GM12878 (cell line): ENCODE measurements at regions not wholly inside any gene's neighbourhood (a gene's known extent, or its start where the extent isn't known, plus 50 kb on each side); places are given as distances from the start of the nearest gene placed in this dataset.

Experiments used
- ATAC-seq: fragments of 200-7000 bp; cut with Tn5 transposase; 3 replicates; pipeline ENCODE4 v1.9.1; 2020; ENCODE audit warnings: mild to moderate bottlenecking, moderate library complexity
- BruUV-seq: library from RNA; stranded (reverse); fragments of 400-500 nt; replicated peaks from 2 replicates; lab custom pipeline; 2021; lab: Mats Ljungman, UMichigan
- CTCF ChIA-PET: fragments of 300-600 bp; sonication (Branson Sonifier 250); formaldehyde crosslinking; extraction: SDS; loops from one replicate; lab custom pipeline; 2021; ENCODE audit warnings: inconsistent platforms; lab: Yijun Ruan, JAX
- POLR2A ChIA-PET: fragments of 350-600 bp; formaldehyde crosslinking; extraction: SDS; loops from one replicate; lab custom pipeline; 2021; ENCODE audit warnings: inconsistent platforms; lab: Charles Lee
- RAD21 ChIA-PET: fragments of 300-600 bp; sonication (Branson Sonifier 250); formaldehyde crosslinking; loops from one replicate; lab custom pipeline; 2023; ENCODE audit warnings: antibody characterized with exemption; ENCODE audit not compliant: unreplicated experiment; lab: Charles Lee
- SMC1A ChIA-PET: fragments of 300-600 bp; sonication (Branson Sonifier 250); formaldehyde crosslinking; loops from one replicate; lab custom pipeline; 2023; ENCODE audit not compliant: unreplicated experiment, uncharacterized antibody; lab: Charles Lee
- DNase-seq: peaks from one replicate; pipeline ENCODE4 v3.0.0-alpha.2; 2011; ENCODE audit warnings: low read depth, low spot score
- FAIRE-seq: peaks from 3 replicates; lab custom pipeline; 2011; peaks lifted over from hg19 to GRCh38; lab: Jason Lieb, UNC
- H2AFZ ChIP-seq: 2 replicates; pipeline ENCODE4 v1.6.0; 2011; ENCODE audit warnings: low read depth, low read length, control low read depth; ENCODE audit not compliant: control insufficient read depth
- H3K27ac ChIP-seq: 2 replicates; pipeline ENCODE4 v1.5.1; 2011; ENCODE audit warnings: control low read depth; ENCODE audit not compliant: control insufficient read depth, insufficient read depth
- H3K27me3 ChIP-seq, 2 experiments: replicated peaks in 1 of 2; 2 replicates each; pipeline versions ENCODE4 v1.6.0 to v1.6.1; 2011; ENCODE audit warnings: low read length in 1 of 2; ENCODE audit not compliant: control insufficient read depth in 2 of 2, insufficient read depth in 2 of 2
- H3K36me3 ChIP-seq, 2 experiments: 2 replicates each; pipeline ENCODE4 v1.5.1; 2011; ENCODE audit warnings: low read length in 1 of 2; ENCODE audit not compliant: control insufficient read depth in 2 of 2, insufficient read depth in 2 of 2
- H3K4me1 ChIP-seq: 2 replicates; pipeline ENCODE4 v1.6.1; 2011; ENCODE audit warnings: mild to moderate bottlenecking, low read length, moderate library complexity, mixed read lengths; ENCODE audit not compliant: control insufficient read depth, insufficient read depth
- H3K4me2 ChIP-seq: 2 replicates; pipeline ENCODE4 v1.6.0; 2011; ENCODE audit warnings: control low read depth; ENCODE audit not compliant: control insufficient read depth, insufficient read depth
- H3K4me3 ChIP-seq: fragments of 200-600 bp; sonication (generic); 2 replicates; pipeline ENCODE4 v1.5.1; 2016
- H3K79me2 ChIP-seq: 2 replicates; pipeline ENCODE4 v1.6.0; 2011; ENCODE audit warnings: low read length; ENCODE audit not compliant: control insufficient read depth, insufficient read depth
- H3K9ac ChIP-seq: 2 replicates; pipeline ENCODE4 v1.8.0; 2011; ENCODE audit warnings: low read length, control low read depth, mixed read lengths; ENCODE audit not compliant: control insufficient read depth, insufficient read depth
- H3K9me3 ChIP-seq: replicated peaks from 3 replicates; pipeline ENCODE4 v1.5.1; 2011; ENCODE audit warnings: mild to moderate bottlenecking, low read length; ENCODE audit not compliant: control insufficient read depth, insufficient read depth
- H4K20me1 ChIP-seq: 2 replicates; pipeline ENCODE4 v1.6.0; 2011; ENCODE audit not compliant: control insufficient read depth, insufficient read depth
- BCL11A ChIP-seq: IDR thresholded peaks from 2 replicates; pipeline ENCODE4 v1.6.1; 2011; ENCODE audit warnings: low read depth, low read length
- BMI1 ChIP-seq: fragments of 450-650 bp; IDR thresholded peaks from 2 replicates; pipeline ENCODE4 v1.6.1; 2016; ENCODE audit warnings: mild to moderate bottlenecking, moderate library complexity, borderline replicate concordance
- MYB ChIP-seq: fragments of 150-350 bp; IDR thresholded peaks from 2 replicates; pipeline ENCODE4 v1.6.1; 2014; ENCODE audit warnings: mild to moderate bottlenecking, low read depth, low read length, borderline replicate concordance
- MYC ChIP-seq: IDR thresholded peaks from 2 replicates; pipeline ENCODE4 v1.6.1; 2011; ENCODE audit warnings: mild to moderate bottlenecking, low read length, moderate library complexity, inconsistent platforms; ENCODE audit not compliant: insufficient read depth, insufficient replicate concordance, insufficient read length, severe bottlenecking
- NFXL1 ChIP-seq: fragments of 450-650 bp; IDR thresholded peaks from 2 replicates; pipeline ENCODE4 v1.6.1; 2017; ENCODE audit warnings: antibody characterized with exemption, mild to moderate bottlenecking, borderline replicate concordance
- NKRF ChIP-seq: fragments of 450-650 bp; conservative IDR thresholded peaks from 2 replicates; pipeline ENCODE4 v1.6.1; 2017; ENCODE audit warnings: mild to moderate bottlenecking, moderate library complexity
- PKNOX1 ChIP-seq: fragments of 450-650 bp; IDR thresholded peaks from 2 replicates; pipeline ENCODE4 v1.6.1; 2016; ENCODE audit warnings: mild to moderate bottlenecking
- RB1 ChIP-seq: fragments of 450-650 bp; formaldehyde crosslinking; IDR thresholded peaks from 2 replicates; pipeline ENCODE4 v1.6.1; 2017; ENCODE audit warnings: mild to moderate bottlenecking, borderline replicate concordance
- SPI1 ChIP-seq: IDR thresholded peaks from 2 replicates; pipeline ENCODE4 v1.6.1; 2011; ENCODE audit warnings: low read depth, mild to moderate bottlenecking, low read length, moderate library complexity, borderline replicate concordance; ENCODE audit not compliant: insufficient read depth
- TBL1XR1 ChIP-seq: IDR thresholded peaks from 2 replicates; pipeline ENCODE4 v1.6.1; 2012; ENCODE audit warnings: low read depth, low read length, improper control_type of control experiment
- ZNF384 ChIP-seq: IDR thresholded peaks from 2 replicates; pipeline ENCODE4 v1.6.1; 2012; ENCODE audit warnings: low read depth, mild to moderate bottlenecking, low read length, improper control_type of control experiment, borderline replicate concordance
- WGBS: methylation state at CpG from one replicate; pipeline ENCODE4 v1.1.6; 2016; ENCODE audit warnings: low lambda C conversion rate; ENCODE audit not compliant: insufficient replicate concordance, insufficient coverage; ENCODE audit errors: missing lambda C conversion rate; 5-methylcytosine and 5-hydroxymethylcytosine counted together
- in situ Hi-C: fragments of 300-500 bp; cut with MboI; formaldehyde crosslinking; loops from 9 replicates; pipeline ENCODE4 v1.14.3; 2018; ENCODE audit warnings: mixed read lengths
- intact Hi-C: fragments of 100-400 bp; cut with micrococcal nuclease; formaldehyde crosslinking; loops from one replicate; pipeline ENCODE4 v1.14.2; 2022; ENCODE audit not compliant: unreplicated experiment
- TF ChIP-seq, protein P1 (sequence below): fragments of 450-650 bp; IDR thresholded peaks from 2 replicates; pipeline ENCODE4 v1.6.1; 2017; ENCODE audit warnings: mild to moderate bottlenecking
- TF ChIP-seq, protein P2 (sequence below): IDR thresholded peaks from 2 replicates; pipeline ENCODE4 v1.6.1; 2011; ENCODE audit warnings: mild to moderate bottlenecking, low read depth, low read length, moderate library complexity; ENCODE audit not compliant: insufficient replicate concordance
- TF ChIP-seq, protein P3 (sequence below): fragments of 450-650 bp; IDR thresholded peaks from 2 replicates; pipeline ENCODE4 v1.6.1; 2017; ENCODE audit warnings: low read depth, mild to moderate bottlenecking, moderate library complexity

DNA sequence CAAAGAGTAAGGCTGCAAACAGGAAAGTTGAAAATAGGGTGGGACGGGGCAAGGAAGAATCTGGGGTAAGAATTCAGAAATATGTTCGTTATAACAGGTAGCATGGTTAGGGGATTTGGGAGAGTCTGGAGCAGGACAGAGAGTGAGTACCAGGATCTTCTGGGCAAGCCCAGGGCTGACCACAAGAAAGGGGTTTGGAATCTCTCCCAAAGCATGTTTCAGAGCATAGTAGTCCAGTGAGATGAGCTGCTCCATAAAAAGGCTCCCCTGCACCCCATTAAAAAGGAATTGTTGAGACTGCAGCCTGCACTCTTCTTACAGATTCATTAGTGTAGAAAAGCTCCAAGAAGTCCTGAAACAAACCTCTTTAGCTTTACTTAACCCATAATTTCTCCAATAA is 291.1 kb downstream of the MTX2 start (continued):
- TF ChIP-seq, protein P1, sequence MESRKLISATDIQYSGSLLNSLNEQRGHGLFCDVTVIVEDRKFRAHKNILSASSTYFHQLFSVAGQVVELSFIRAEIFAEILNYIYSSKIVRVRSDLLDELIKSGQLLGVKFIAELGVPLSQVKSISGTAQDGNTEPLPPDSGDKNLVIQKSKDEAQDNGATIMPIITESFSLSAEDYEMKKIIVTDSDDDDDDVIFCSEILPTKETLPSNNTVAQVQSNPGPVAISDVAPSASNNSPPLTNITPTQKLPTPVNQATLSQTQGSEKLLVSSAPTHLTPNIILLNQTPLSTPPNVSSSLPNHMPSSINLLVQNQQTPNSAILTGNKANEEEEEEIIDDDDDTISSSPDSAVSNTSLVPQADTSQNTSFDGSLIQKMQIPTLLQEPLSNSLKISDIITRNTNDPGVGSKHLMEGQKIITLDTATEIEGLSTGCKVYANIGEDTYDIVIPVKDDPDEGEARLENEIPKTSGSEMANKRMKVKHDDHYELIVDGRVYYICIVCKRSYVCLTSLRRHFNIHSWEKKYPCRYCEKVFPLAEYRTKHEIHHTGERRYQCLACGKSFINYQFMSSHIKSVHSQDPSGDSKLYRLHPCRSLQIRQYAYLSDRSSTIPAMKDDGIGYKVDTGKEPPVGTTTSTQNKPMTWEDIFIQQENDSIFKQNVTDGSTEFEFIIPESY, result no peak

DNA sequence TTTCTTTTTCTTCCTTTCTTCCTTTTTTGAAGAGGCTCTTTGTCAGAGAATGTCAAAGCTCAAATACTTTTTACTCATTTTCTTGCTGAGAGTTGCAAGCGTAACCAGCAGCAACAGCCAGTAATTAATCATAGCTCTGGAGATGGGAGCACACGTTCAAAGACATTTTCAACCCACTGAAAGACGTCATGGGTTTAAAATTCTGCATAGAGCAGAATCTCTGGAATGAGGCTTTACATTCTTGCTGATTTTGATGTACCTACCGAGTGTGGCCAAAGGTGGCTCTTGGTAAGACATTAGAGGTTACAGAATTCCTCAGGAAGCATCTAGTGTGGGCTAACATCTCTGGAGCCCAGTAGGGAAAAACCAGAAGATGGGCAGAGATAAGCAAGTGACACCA is 292.5 kb downstream of the MTX2 start:
- POLR2A ChIA-PET, result no interaction called here
- Histone ChIP-seq H3K4me1 (no peaks in the 10 kb centered on the region), H3K27ac (no peak overlapping the region), H4K20me1 (no peaks in the 10 kb centered on the region), H2AFZ (no peak overlapping the region), H3K9ac (no peak overlapping the region), H3K4me2 (no peak overlapping the region), H3K9me3 (no peaks in the 10 kb centered on the region), H3K4me3 (no peak overlapping the region), H3K79me2 (no peaks in the 10 kb centered on the region), H3K27me3 (peaks cover 0 to 3% of the 10 kb centered on the region in 2 experiments; a peak in 1 of 4 replicates), H3K36me3 (no peaks in the 10 kb centered on the region)
- no TSS peak for BruUV-seq
- RAD21 ChIA-PET, result interaction anchor here (1.2 kb wide), 1 partner anchor 586 kb away, joined by 3 read pairs; no protein-coding TSS in a partner anchor
- CTCF ChIA-PET, result interaction anchor here (1.1 to 3.1 kb wide), 4 partner anchors 31 to 421 kb away, joined by 3 to 17 read pairs (median 8); no protein-coding TSS in a partner anchor
- DNase-seq (no peak), FAIRE-seq (no peak), ATAC-seq (no peak)
- 9% methylated on average over 4 of the region's 4 CpGs for WGBS
- SMC1A ChIA-PET, result interaction anchor here (0.9 to 2.0 kb wide), 6 partner anchors 9 to 584 kb away, joined by 3 to 5 read pairs (median 4); no protein-coding TSS in a partner anchor
- in situ Hi-C loops, result no loop called here
- intact Hi-C loops, result no loop called here
- TF ChIP-seq MYB (no peak), SPI1 (no peak), BMI1 (no peak), PKNOX1 (no peak), TBL1XR1 (no peak), MYC (no peak), RB1 (no peak), NFXL1 (no peak), BCL11A (no peak), ZNF384 (no peak), NKRF (no peak)
- TF ChIP-seq, protein P2, sequence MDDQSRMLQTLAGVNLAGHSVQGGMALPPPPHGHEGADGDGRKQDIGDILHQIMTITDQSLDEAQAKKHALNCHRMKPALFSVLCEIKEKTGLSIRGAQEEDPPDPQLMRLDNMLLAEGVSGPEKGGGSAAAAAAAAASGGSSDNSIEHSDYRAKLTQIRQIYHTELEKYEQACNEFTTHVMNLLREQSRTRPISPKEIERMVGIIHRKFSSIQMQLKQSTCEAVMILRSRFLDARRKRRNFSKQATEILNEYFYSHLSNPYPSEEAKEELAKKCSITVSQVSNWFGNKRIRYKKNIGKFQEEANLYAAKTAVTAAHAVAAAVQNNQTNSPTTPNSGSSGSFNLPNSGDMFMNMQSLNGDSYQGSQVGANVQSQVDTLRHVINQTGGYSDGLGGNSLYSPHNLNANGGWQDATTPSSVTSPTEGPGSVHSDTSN, result no peak
- TF ChIP-seq, protein P3, sequence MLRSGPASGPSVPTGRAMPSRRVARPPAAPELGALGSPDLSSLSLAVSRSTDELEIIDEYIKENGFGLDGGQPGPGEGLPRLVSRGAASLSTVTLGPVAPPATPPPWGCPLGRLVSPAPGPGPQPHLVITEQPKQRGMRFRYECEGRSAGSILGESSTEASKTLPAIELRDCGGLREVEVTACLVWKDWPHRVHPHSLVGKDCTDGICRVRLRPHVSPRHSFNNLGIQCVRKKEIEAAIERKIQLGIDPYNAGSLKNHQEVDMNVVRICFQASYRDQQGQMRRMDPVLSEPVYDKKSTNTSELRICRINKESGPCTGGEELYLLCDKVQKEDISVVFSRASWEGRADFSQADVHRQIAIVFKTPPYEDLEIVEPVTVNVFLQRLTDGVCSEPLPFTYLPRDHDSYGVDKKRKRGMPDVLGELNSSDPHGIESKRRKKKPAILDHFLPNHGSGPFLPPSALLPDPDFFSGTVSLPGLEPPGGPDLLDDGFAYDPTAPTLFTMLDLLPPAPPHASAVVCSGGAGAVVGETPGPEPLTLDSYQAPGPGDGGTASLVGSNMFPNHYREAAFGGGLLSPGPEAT, result no peak
